B cell (primary cell): ENCODE measurements at regions not wholly inside any gene's neighbourhood (a gene's known extent, or its start where the extent isn't known, plus 50 kb on each side); places are given as distances from the start of the nearest gene placed in this dataset.

ENCODE experiments used
- ATAC-seq: fragments of 200-7000 bp; cut with Tn5 transposase; one replicate; pipeline ENCODE4 v1.10.0; 2021; ENCODE audit warnings: low read depth, mild to moderate bottlenecking, moderate number of reproducible peaks, moderate library complexity
- CTCF ChIA-PET: fragments of 350-600 bp; sonication (Branson Sonifier 250); formaldehyde crosslinking; loops from one replicate; lab custom pipeline; 2021; ENCODE audit warnings: antibody characterized with exemption, inconsistent platforms; lab: Charles Lee
- POLR2A ChIA-PET: fragments of 350-600 bp; sonication (Branson Sonifier 250); formaldehyde crosslinking; loops from one replicate; lab custom pipeline; 2021; ENCODE audit warnings: antibody characterized with exemption; lab: Charles Lee
- DNase-seq: peaks from one replicate; pipeline ENCODE4 v3.0.0; 2013
- H2AFZ ChIP-seq: 2 replicates; pipeline ENCODE4 v1.6.1; 2012; ENCODE audit warnings: mild to moderate bottlenecking, low read depth, low read length; ENCODE audit not compliant: insufficient read depth, poor library complexity, severe bottlenecking
- H3K27ac ChIP-seq, 2 donors: 1 replicate in 1 of 2; 2 replicates in 1 of 2; pipeline ENCODE4 v1.5.1; 2012 to 2013; ENCODE audit warnings: low read length in 2 of 2, mild to moderate bottlenecking in 2 of 2, moderate library complexity in 1 of 2
- H3K27me3 ChIP-seq, 4 experiments: fragments of 200-600 bp in 1 of 4; sonication (generic) in 1 of 4; replicated peaks in 1 of 4; 1 replicate in 2 of 4; 2 replicates in 2 of 4; pipeline versions ENCODE4 v1.6.1 to v1.7.0; 2013 to 2016; ENCODE audit warnings: low read length in 3 of 4, mild to moderate bottlenecking in 2 of 4, mixed read lengths in 1 of 4, moderate library complexity in 1 of 4; ENCODE audit not compliant: insufficient read depth in 4 of 4, control insufficient read depth in 3 of 4; ENCODE audit errors: control extremely low read depth in 1 of 4
- H3K36me3 ChIP-seq, 2 experiments: replicated peaks in 1 of 2; 1 replicate in 1 of 2; 2 replicates in 1 of 2; pipeline versions ENCODE4 v1.6.1 to v1.7.1; 2013; ENCODE audit warnings: low read length in 1 of 2; ENCODE audit not compliant: insufficient read depth in 2 of 2, control insufficient read depth in 1 of 2; ENCODE audit errors: control extremely low read depth in 1 of 2, extremely low read depth in 1 of 2
- H3K4me1 ChIP-seq, 2 donors: fragments of 200-600 bp in 1 of 2; sonication (generic) in 1 of 2; 1 replicate in 1 of 2; 2 replicates in 1 of 2; pipeline versions ENCODE4 v1.5.1 to v1.6.1; 2013 to 2017; ENCODE audit warnings: low read length in 2 of 2; ENCODE audit not compliant: control insufficient read depth in 2 of 2, insufficient read depth in 2 of 2
- H3K4me2 ChIP-seq: replicated peaks from 2 replicates; pipeline ENCODE3; 2012; ENCODE audit warnings: mild to moderate bottlenecking, low read depth, low read length; ENCODE audit not compliant: poor library complexity, severe bottlenecking
- H3K4me3 ChIP-seq, 5 experiments: fragments of 200-600 bp in 1 of 5; sonication (generic) in 1 of 5; 1 replicate in 3 of 5; 2 replicates in 2 of 5; pipeline versions ENCODE4 v1.5.1 to v1.7.0; 2011 to 2016; ENCODE audit warnings: low read length in 4 of 5, mild to moderate bottlenecking in 4 of 5, low read depth in 2 of 5, control low read depth in 1 of 5, moderate library complexity in 1 of 5; ENCODE audit not compliant: insufficient read depth in 1 of 5; ENCODE audit errors: control extremely low read depth in 1 of 5, extremely low read depth in 1 of 5
- H3K79me2 ChIP-seq: fragments of 200-600 bp; sonication (generic); one replicate; pipeline ENCODE4 v1.6.0; 2016; ENCODE audit warnings: low read length; ENCODE audit not compliant: control insufficient read depth, insufficient read depth
- H3K9ac ChIP-seq: fragments of 200-600 bp; sonication (generic); 2 replicates; pipeline ENCODE4 v1.6.1; 2017; ENCODE audit warnings: mild to moderate bottlenecking, low read length, moderate library complexity
- H3K9me3 ChIP-seq, 3 donors: one replicate each; pipeline versions ENCODE4 v1.6.1 to v1.7.1; 2013; ENCODE audit warnings: low read length in 2 of 3; ENCODE audit not compliant: control insufficient read depth in 2 of 3, insufficient read depth in 1 of 3; ENCODE audit errors: control extremely low read depth in 1 of 3
- H4K20me1 ChIP-seq: 2 replicates; pipeline ENCODE4 v1.6.0; 2012; ENCODE audit warnings: mild to moderate bottlenecking, low read length; ENCODE audit not compliant: insufficient read depth, control insufficient read depth, poor library complexity, severe bottlenecking
- H3K27ac Mint-ChIP-seq: one replicate; pipeline ENCODE4 v1.8.0; 2021; ENCODE audit warnings: mixed read lengths
- H3K27me3 Mint-ChIP-seq: one replicate; pipeline ENCODE4 v1.8.0; 2021; ENCODE audit warnings: mixed read lengths
- H3K4me1 Mint-ChIP-seq: one replicate; pipeline ENCODE4 v1.8.0; 2021; ENCODE audit warnings: mixed read lengths
- H3K4me3 Mint-ChIP-seq: one replicate; pipeline ENCODE4 v1.8.0; 2021; ENCODE audit warnings: mixed read lengths
- H3K9me3 Mint-ChIP-seq: one replicate; pipeline ENCODE4 v1.8.0; 2022; ENCODE audit warnings: mixed read lengths; ENCODE audit not compliant: insufficient read depth
- EZH2 ChIP-seq: IDR thresholded peaks from 2 replicates; pipeline ENCODE4 v1.6.1; 2012; ENCODE audit warnings: borderline replicate concordance, low read depth, mild to moderate bottlenecking, moderate library complexity, low read length; ENCODE audit not compliant: insufficient read depth, poor library complexity, severe bottlenecking
- WGBS: methylation state at CpG from one replicate; pipeline ENCODE4 v1.1.5; 2013; ENCODE audit warnings: missing lambda C conversion rate; ENCODE audit not compliant: insufficient coverage; 5-methylcytosine and 5-hydroxymethylcytosine counted together
- intact Hi-C: fragments of 100-400 bp; cut with micrococcal nuclease; formaldehyde crosslinking; loops from one replicate; pipeline ENCODE4 v1.10.0; 2022
- TF ChIP-seq, protein P1 (sequence below): fragments of 200-600 bp; IDR thresholded peaks from one replicate; pipeline ENCODE4 v1.8.0; 2022; ENCODE audit warnings: antibody characterized with exemption, mild to moderate bottlenecking

DNA sequence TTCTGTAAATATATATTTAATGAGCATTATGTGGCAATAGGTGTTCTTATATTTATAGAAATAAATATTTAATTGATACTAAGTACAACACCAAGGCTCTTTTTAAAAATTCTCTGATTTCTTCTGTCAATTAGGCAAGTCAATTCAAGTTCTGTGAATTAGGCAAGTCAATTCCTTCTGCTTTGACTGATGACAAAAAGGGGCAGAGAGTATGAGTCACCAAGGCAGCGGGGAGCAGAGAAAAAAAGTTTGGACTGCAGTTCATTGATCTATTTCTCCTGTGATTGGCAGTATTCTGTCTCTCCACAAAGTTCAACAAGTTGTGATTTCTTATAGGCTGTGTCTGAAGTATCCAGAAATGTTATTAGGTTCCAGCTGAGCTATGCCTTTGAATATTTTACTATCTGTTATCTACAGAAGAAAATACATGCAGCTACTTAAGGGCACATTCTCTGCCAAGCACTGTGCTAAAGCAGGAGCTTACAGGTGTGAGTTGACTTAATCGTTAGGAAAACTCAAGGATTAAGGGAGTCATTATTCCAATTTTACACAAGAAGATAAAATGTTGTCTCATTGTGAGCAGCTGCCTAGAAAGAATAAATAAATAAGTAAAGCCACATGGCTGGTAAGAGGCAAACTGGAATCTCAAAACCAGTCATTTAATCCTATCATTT, 206.4 kb upstream of the ALG10B start:
- DNase-seq = no peak
- TF ChIP-seq, protein P1, sequence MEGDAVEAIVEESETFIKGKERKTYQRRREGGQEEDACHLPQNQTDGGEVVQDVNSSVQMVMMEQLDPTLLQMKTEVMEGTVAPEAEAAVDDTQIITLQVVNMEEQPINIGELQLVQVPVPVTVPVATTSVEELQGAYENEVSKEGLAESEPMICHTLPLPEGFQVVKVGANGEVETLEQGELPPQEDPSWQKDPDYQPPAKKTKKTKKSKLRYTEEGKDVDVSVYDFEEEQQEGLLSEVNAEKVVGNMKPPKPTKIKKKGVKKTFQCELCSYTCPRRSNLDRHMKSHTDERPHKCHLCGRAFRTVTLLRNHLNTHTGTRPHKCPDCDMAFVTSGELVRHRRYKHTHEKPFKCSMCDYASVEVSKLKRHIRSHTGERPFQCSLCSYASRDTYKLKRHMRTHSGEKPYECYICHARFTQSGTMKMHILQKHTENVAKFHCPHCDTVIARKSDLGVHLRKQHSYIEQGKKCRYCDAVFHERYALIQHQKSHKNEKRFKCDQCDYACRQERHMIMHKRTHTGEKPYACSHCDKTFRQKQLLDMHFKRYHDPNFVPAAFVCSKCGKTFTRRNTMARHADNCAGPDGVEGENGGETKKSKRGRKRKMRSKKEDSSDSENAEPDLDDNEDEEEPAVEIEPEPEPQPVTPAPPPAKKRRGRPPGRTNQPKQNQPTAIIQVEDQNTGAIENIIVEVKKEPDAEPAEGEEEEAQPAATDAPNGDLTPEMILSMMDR = no peak
- TF ChIP-seq EZH2 = no peak
- ChIA-PET CTCF (no interaction called here), POLR2A (no interaction called here)
- Histone ChIP-seq H2AFZ (no peak overlapping the region), H3K79me2 (no peaks in the 10 kb centered on the region), H3K36me3 (no peaks in the 10 kb centered on the region), H3K4me3 (no peak overlapping the region), H3K9ac (no peak overlapping the region), H3K27ac (no peak overlapping the region), H4K20me1 (no peaks in the 10 kb centered on the region), H3K9me3 (peaks cover 0 to 14% (median 0%) of the 10 kb centered on the region in 3 donors), H3K4me1 (no peaks in the 10 kb centered on the region), H3K27me3 (no peaks in the 10 kb centered on the region), H3K4me2 (no peak overlapping the region)
- H3K27me3 Mint-ChIP-seq = no peaks in the 10 kb centered on the region
- no peaks in the 10 kb centered on the region for H3K4me1 Mint-ChIP-seq
- WGBS = 40% methylated on average over 1 of the region's 2 CpGs
- intact Hi-C loops = no loop called here
- ATAC-seq = no peak
- no peak overlapping the region for H3K4me3 Mint-ChIP-seq
- H3K27ac Mint-ChIP-seq = no peak overlapping the region
- peaks cover 3% of the 10 kb centered on the region for H3K9me3 Mint-ChIP-seq

DNA sequence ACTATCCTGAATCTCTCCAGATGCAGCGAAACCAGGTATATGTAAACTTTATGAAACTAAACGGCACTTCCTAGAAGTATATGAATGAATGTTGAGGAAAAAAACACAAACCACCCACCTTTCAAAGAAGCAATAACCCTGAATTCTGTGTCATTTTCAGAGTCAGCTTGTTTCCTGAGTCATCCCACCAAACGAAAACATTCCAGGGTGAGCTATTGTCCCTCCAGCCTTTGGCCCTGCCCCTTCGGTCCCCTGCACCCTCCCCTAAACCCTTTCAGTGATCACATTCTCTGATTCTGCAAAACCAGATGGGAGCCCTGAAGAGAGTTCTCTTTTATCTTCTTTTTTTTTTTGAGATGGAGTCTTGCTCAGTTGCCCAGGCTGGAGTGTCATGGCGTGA, 202.6 kb upstream of the ALG10B start:
- Mint-ChIP-seq H3K27me3 (no peaks in the 10 kb centered on the region), H3K9me3 (peaks cover 9% of the 10 kb centered on the region), H3K4me3 (no peak overlapping the region), H3K4me1 (no peaks in the 10 kb centered on the region), H3K27ac (no peak overlapping the region)
- 96% methylated on average over 2 of the region's 5 CpGs for WGBS
- POLR2A ChIA-PET = no interaction called here
- H3K36me3 ChIP-seq = no peaks in the 10 kb centered on the region
- H3K4me1 ChIP-seq = no peaks in the 10 kb centered on the region
- ATAC-seq (no peak), DNase-seq (no peak)
- no peak overlapping the region for H3K4me3 ChIP-seq
- no peaks in the 10 kb centered on the region for H3K79me2 ChIP-seq
- no peak overlapping the region for H3K9ac ChIP-seq
- no peaks in the 10 kb centered on the region for H3K27me3 ChIP-seq
- H2AFZ ChIP-seq = no peak overlapping the region
- intact Hi-C loops = no loop called here
- H4K20me1 ChIP-seq = no peaks in the 10 kb centered on the region
- peaks cover 0 to 14% (median 0%) of the 10 kb centered on the region in 3 donors for H3K9me3 ChIP-seq
- no peak overlapping the region for H3K27ac ChIP-seq
- no peak overlapping the region for H3K4me2 ChIP-seq
- CTCF ChIA-PET = no interaction called here
- no peak for TF ChIP-seq EZH2
- TF ChIP-seq, protein P1 = no peak
